ENCODE measurements at regions not wholly inside any gene's neighbourhood (a gene's known extent, or its start where the extent isn't known, plus 50 kb on each side); places are given as distances from the start of the nearest gene placed in this dataset.

DNA sequence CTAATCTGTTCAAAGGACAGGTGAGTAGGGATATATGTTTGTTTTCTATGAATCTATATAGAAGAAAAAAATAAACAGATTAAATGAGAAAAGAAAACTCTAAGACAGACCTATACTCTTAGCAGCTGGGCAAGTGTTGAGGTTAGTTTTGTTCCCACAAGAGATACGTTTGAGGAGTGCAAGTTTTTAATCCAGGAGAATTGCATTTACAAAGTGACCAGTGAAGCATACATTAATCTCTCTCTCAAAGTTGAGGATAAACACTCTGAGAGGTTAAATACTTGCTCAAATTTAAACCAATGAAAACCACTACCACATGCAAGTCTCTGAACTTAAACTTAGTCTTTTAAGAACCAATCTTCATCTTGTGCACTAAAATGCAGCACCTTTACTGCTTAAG lies 930.5 kb upstream of the MIR17HG start:
- peak; percentile 5 for DNase-seq (ENCODE audit: low spot score)
- no peaks in the 10 kb centered on the region for H3K36me3 ChIP-seq (ENCODE audit: insufficient read depth, low read length, poor library complexity, severe bottlenecking)
- H3K9me3 ChIP-seq (ENCODE audit: low read depth, low read length, poor library complexity, severe bottlenecking), result no peaks in the 10 kb centered on the region
- ChIA-PET POLR2A (ENCODE audit: low non-redundant PET) (no interaction called here), CTCF (no interaction called here)
- H3K27ac ChIP-seq (ENCODE audit: low read depth, low read length, poor library complexity, severe bottlenecking), result no peak overlapping the region
- TF ChIP-seq, protein P1, sequence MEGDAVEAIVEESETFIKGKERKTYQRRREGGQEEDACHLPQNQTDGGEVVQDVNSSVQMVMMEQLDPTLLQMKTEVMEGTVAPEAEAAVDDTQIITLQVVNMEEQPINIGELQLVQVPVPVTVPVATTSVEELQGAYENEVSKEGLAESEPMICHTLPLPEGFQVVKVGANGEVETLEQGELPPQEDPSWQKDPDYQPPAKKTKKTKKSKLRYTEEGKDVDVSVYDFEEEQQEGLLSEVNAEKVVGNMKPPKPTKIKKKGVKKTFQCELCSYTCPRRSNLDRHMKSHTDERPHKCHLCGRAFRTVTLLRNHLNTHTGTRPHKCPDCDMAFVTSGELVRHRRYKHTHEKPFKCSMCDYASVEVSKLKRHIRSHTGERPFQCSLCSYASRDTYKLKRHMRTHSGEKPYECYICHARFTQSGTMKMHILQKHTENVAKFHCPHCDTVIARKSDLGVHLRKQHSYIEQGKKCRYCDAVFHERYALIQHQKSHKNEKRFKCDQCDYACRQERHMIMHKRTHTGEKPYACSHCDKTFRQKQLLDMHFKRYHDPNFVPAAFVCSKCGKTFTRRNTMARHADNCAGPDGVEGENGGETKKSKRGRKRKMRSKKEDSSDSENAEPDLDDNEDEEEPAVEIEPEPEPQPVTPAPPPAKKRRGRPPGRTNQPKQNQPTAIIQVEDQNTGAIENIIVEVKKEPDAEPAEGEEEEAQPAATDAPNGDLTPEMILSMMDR (conservative IDR thresholded peaks at IDR 0.05; ENCODE audit: low read depth, low read length), result no peak
- no peak for TF ChIP-seq EZH2 (IDR thresholded peaks at IDR 0.05; ENCODE audit: borderline replicate concordance, low read depth, low read length, poor library complexity, severe bottlenecking)
- no peaks in the 10 kb centered on the region for H3K27me3 ChIP-seq (replicated peaks; ENCODE audit: insufficient read depth, low read depth, low read length, poor library complexity)
- intact Hi-C loops (cut with micrococcal nuclease; ENCODE audit: unreplicated experiment), result no loop called here
- H3K4me1 ChIP-seq (ENCODE audit: insufficient read depth, low read length, poor library complexity, severe bottlenecking), result peaks cover 29% of the 10 kb centered on the region
- BruUV-seq (replicated peaks), result no TSS peak
- no peak overlapping the region for H3K4me3 ChIP-seq (ENCODE audit: low read depth, low read length, poor library complexity, severe bottlenecking)

DNA sequence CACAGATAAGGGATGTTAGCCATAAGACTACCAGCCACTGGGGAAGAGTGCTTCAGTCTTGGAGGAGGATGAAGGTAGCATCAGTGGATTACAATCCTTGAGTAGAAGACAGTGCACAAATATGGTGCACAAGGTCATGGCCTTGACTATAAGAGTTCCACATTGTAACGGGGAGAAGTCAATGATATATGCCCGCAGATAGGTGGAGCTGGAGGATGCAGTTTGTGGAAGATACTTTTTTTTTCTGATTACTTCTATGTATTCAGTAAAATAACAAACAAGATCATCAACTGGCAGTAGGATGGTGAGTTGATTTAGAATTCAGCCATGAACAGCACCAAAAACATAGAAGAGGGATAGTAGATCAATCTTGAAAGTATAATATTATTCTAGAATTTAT lies 926.8 kb upstream of the MIR17HG start:
- Histone ChIP-seq H3K27ac (ENCODE audit: low read depth, low read length, poor library complexity, severe bottlenecking) (no peak overlapping the region), H3K9me3 (ENCODE audit: low read depth, low read length, poor library complexity, severe bottlenecking) (no peaks in the 10 kb centered on the region), H3K4me1 (ENCODE audit: insufficient read depth, low read length, poor library complexity, severe bottlenecking) (peaks cover 19% of the 10 kb centered on the region), H3K27me3 (replicated peaks; ENCODE audit: insufficient read depth, low read depth, low read length, poor library complexity) (no peaks in the 10 kb centered on the region), H3K4me3 (ENCODE audit: low read depth, low read length, poor library complexity, severe bottlenecking) (no peak overlapping the region), H3K36me3 (ENCODE audit: insufficient read depth, low read length, poor library complexity, severe bottlenecking) (no peaks in the 10 kb centered on the region)
- no TSS peak for BruUV-seq (replicated peaks)
- DNase-seq (ENCODE audit: low spot score), result no peak
- intact Hi-C loops (cut with micrococcal nuclease; ENCODE audit: unreplicated experiment), result no loop called here
- ChIA-PET CTCF (no interaction called here), POLR2A (ENCODE audit: low non-redundant PET) (no interaction called here)
- TF ChIP-seq EZH2 (IDR thresholded peaks at IDR 0.05; ENCODE audit: borderline replicate concordance, low read depth, low read length, poor library complexity, severe bottlenecking), result no peak
- TF ChIP-seq, protein P1 (conservative IDR thresholded peaks at IDR 0.05; ENCODE audit: low read depth, low read length), result peak; percentile 33; the same call in 1 of the 2 replicates

DNA sequence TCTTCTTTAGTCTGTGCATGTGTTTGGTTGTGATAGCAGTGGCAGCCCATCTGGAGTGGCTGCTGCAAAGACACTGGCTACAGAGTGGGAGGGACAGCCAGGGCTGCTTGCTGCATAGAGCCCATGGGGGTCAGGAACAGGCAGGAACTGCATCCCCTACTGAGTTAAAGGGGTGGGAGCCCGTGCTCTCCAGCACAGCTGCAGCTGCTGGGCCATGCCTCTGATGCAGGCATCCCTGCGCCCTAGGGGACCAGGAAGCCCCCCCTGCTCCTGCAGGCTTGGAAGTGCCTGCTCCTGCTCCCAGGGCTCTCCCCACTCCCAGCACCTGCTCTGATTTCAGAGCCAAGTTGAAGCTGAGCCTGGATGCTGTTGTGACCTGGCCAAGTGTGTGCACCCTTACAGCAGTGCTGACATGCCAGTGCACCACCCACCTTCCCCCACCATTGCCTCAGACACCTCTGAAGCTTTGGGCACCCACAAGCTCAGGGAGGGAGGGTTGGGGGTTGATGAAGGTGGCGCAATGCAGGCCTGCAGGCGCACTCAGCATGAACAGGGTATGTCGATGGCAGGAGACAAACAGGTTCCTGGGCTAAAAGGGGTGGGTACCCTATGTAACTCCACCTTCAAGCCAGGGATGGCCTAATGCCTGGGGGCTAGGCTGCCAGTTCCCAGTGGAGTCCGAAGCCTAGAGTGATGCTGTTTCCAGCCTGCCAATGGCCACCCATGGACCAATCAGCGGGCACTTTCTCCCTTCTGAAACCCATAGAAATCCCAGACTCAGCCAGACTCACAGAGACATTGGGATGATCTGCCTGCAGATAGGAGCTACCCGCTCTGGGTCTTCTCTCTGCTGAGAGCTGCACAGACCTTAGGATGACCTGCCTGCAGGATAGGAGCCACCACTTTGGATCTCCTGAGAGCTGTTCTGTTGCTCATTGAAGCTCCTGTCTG lies 919.9 kb upstream of the MIR17HG start:
- TF ChIP-seq EZH2 (IDR thresholded peaks at IDR 0.05; ENCODE audit: borderline replicate concordance, low read depth, low read length, poor library complexity, severe bottlenecking), result no peak
- TF ChIP-seq, protein P1 (conservative IDR thresholded peaks at IDR 0.05; ENCODE audit: low read depth, low read length), result no peak
- intact Hi-C loops (cut with micrococcal nuclease; ENCODE audit: unreplicated experiment), result no loop called here
- Histone ChIP-seq H3K4me1 (ENCODE audit: insufficient read depth, low read length, poor library complexity, severe bottlenecking) (no peaks in the 10 kb centered on the region), H3K4me3 (ENCODE audit: low read depth, low read length, poor library complexity, severe bottlenecking) (no peak overlapping the region), H3K27me3 (replicated peaks; ENCODE audit: insufficient read depth, low read depth, low read length, poor library complexity) (no peaks in the 10 kb centered on the region), H3K27ac (ENCODE audit: low read depth, low read length, poor library complexity, severe bottlenecking) (no peak overlapping the region), H3K36me3 (ENCODE audit: insufficient read depth, low read length, poor library complexity, severe bottlenecking) (no peaks in the 10 kb centered on the region), H3K9me3 (ENCODE audit: low read depth, low read length, poor library complexity, severe bottlenecking) (no peaks in the 10 kb centered on the region)
- no peak for DNase-seq (ENCODE audit: low spot score)
- CTCF ChIA-PET, result no interaction called here
- POLR2A ChIA-PET (ENCODE audit: low non-redundant PET), result no interaction called here
- BruUV-seq (replicated peaks), result no TSS peak

Measured in A673 (cell line).